H1 (cell line): ENCODE measurements at regions not wholly inside any gene's neighbourhood (a gene's known extent, or its start where the extent isn't known, plus 50 kb on each side); places are given as distances from the start of the nearest gene placed in this dataset.

ENCODE experiments used
- CTCF ChIA-PET: fragments of 300-600 bp; sonication (Branson Sonifier 250); formaldehyde crosslinking; loops from one replicate; lab custom pipeline; 2021; ENCODE audit not compliant: partially characterized antibody; lab: Charles Lee
- POLR2A ChIA-PET: fragments of 300-600 bp; sonication (Branson Sonifier 250); formaldehyde crosslinking; loops from one replicate; lab custom pipeline; 2021; ENCODE audit warnings: inconsistent platforms; ENCODE audit not compliant: partially characterized antibody; lab: Charles Lee
- DNase-seq, 2 experiments: peaks; one replicate each; pipeline versions ENCODE4 v3.0.0 to v3.0.0-alpha.2; 2010 to 2022; ENCODE audit warnings: low spot score in 2 of 2, low read depth in 1 of 2, mixed read lengths in 1 of 2
- FAIRE-seq: peaks from 2 replicates; lab custom pipeline; 2011; peaks lifted over from hg19 to GRCh38; lab: Jason Lieb, UNC
- H2AFZ ChIP-seq: 2 replicates; pipeline ENCODE4 v1.8.1; 2012; ENCODE audit warnings: low read length, inconsistent platforms
- H2AK5ac ChIP-seq: 2 replicates; pipeline ENCODE4 v1.6.1; 2013; ENCODE audit warnings: low read depth, low read length
- H2BK120ac ChIP-seq: replicated peaks from 2 replicates; pipeline ENCODE3; 2013; ENCODE audit warnings: low read depth, low read length, inconsistent platforms
- H2BK12ac ChIP-seq: 2 replicates; pipeline ENCODE4 v1.6.1; 2013; ENCODE audit warnings: low read depth, low read length
- H2BK15ac ChIP-seq: 2 replicates; pipeline ENCODE4 v1.6.1; 2013; ENCODE audit warnings: low read length
- H2BK20ac ChIP-seq: 2 replicates; pipeline ENCODE4 v1.6.1; 2013; ENCODE audit warnings: low read length
- H2BK5ac ChIP-seq: 2 replicates; pipeline ENCODE4 v1.6.1; 2013; ENCODE audit warnings: low read depth, low read length
- H3K14ac ChIP-seq: 2 replicates; pipeline ENCODE4 v1.6.1; 2013; ENCODE audit warnings: inconsistent platforms; ENCODE audit not compliant: insufficient read length
- H3K18ac ChIP-seq: 2 replicates; pipeline ENCODE4 v1.6.1; 2013; ENCODE audit warnings: low read length; ENCODE audit errors: extremely low read depth
- H3K23ac ChIP-seq: 2 replicates; pipeline ENCODE4 v1.6.1; 2013; ENCODE audit warnings: inconsistent platforms; ENCODE audit not compliant: insufficient read length
- H3K23me2 ChIP-seq: 2 replicates; pipeline ENCODE4 v1.6.1; 2013; ENCODE audit warnings: low read depth, low read length
- H3K27ac ChIP-seq: 2 replicates; pipeline ENCODE4 v1.6.1; 2011; ENCODE audit warnings: low read depth, low read length, inconsistent platforms
- H3K27me3 ChIP-seq, 4 experiments: replicated peaks in 1 of 4; 1 replicate in 1 of 4; 2 replicates in 3 of 4; pipeline versions ENCODE4 v1.6.1 to v1.8.1; 2011 to 2013; ENCODE audit warnings: low read length in 3 of 4, mild to moderate bottlenecking in 3 of 4, inconsistent platforms in 2 of 4, mixed read lengths in 2 of 4, moderate library complexity in 1 of 4; ENCODE audit not compliant: control insufficient read depth in 3 of 4, insufficient read depth in 3 of 4; ENCODE audit errors: extremely low read depth in 1 of 4
- H3K36me3 ChIP-seq, 4 experiments: 2 replicates each; pipeline versions ENCODE4 v1.6.1 to v1.8.1; 2011 to 2013; ENCODE audit warnings: mild to moderate bottlenecking in 4 of 4, low read length in 3 of 4, moderate library complexity in 2 of 4, control low read depth in 1 of 4, inconsistent platforms in 1 of 4; ENCODE audit not compliant: insufficient read depth in 4 of 4, control insufficient read depth in 2 of 4
- H3K4ac ChIP-seq: replicated peaks from 2 replicates; pipeline ENCODE3; 2013; ENCODE audit warnings: low read length, low read depth, mixed read lengths, inconsistent platforms; ENCODE audit not compliant: insufficient read length
- H3K4me1 ChIP-seq, 4 experiments: replicated peaks in 1 of 4; 1 replicate in 1 of 4; 2 replicates in 3 of 4; pipeline versions ENCODE4 v1.6.1 to v1.8.1; 2011 to 2013; ENCODE audit warnings: low read length in 3 of 4, inconsistent platforms in 2 of 4, mixed read lengths in 1 of 4; ENCODE audit not compliant: insufficient read depth in 4 of 4, control insufficient read depth in 3 of 4
- H3K4me2 ChIP-seq, 2 experiments: 2 replicates each; pipeline versions ENCODE4 v1.6.1 to v1.8.1; 2011 to 2013; ENCODE audit warnings: low read depth in 2 of 2, low read length in 2 of 2, control low read depth in 1 of 2, inconsistent platforms in 1 of 2, mild to moderate bottlenecking in 1 of 2; ENCODE audit not compliant: insufficient read depth in 1 of 2
- H3K4me3 ChIP-seq, 4 experiments: fragments of 200-600, 300-600 bp in 1 of 4; sonication (generic), shearing (Covaris generic), sonication (Bioruptor Twin) in 1 of 4; 2 replicates each; pipeline versions ENCODE4 v1.5.1 to v1.8.1; 2011 to 2016; ENCODE audit warnings: low read length in 4 of 4, low read depth in 3 of 4, control low read depth in 2 of 4, inconsistent platforms in 2 of 4, mild to moderate bottlenecking in 2 of 4, mixed read lengths in 1 of 4, moderate library complexity in 1 of 4; ENCODE audit not compliant: insufficient read depth in 2 of 4; ENCODE audit errors: extremely low read depth in 1 of 4
- H3K56ac ChIP-seq: replicated peaks from 2 replicates; pipeline ENCODE3; 2013; ENCODE audit warnings: low read depth, mild to moderate bottlenecking, mixed read lengths, low read length, inconsistent platforms; ENCODE audit not compliant: insufficient read length
- H3K79me1 ChIP-seq: 2 replicates; pipeline ENCODE4 v1.6.1; 2013; ENCODE audit warnings: low read depth, low read length, control low read depth
- H3K79me2 ChIP-seq, 2 experiments: 2 replicates each; pipeline versions ENCODE4 v1.6.1 to v1.8.1; 2012 to 2013; ENCODE audit warnings: low read length in 2 of 2, mild to moderate bottlenecking in 2 of 2, inconsistent platforms in 1 of 2; ENCODE audit not compliant: insufficient read depth in 2 of 2, control insufficient read depth in 1 of 2
- H3K9ac ChIP-seq, 4 experiments: replicated peaks in 1 of 4; 1 replicate in 1 of 4; 2 replicates in 3 of 4; pipeline versions ENCODE4 v1.6.1 to v1.8.1; 2011 to 2013; ENCODE audit warnings: low read depth in 3 of 4, low read length in 3 of 4, control low read depth in 2 of 4, mild to moderate bottlenecking in 2 of 4, moderate library complexity in 2 of 4, inconsistent platforms in 1 of 4; ENCODE audit errors: extremely low read depth in 1 of 4
- H3K9me3 ChIP-seq, 2 experiments: 2 replicates each; pipeline versions ENCODE4 v1.6.1 to v1.8.1; 2012 to 2013; ENCODE audit warnings: mild to moderate bottlenecking in 2 of 2, moderate library complexity in 2 of 2, control low read depth in 1 of 2, inconsistent platforms in 1 of 2, low read depth in 1 of 2, low read length in 1 of 2, mixed read lengths in 1 of 2; ENCODE audit not compliant: insufficient read depth in 2 of 2
- H4K20me1 ChIP-seq, 2 experiments: replicated peaks in 1 of 2; 2 replicates each; pipeline versions ENCODE3 to v1.8.1; 2011 to 2013; ENCODE audit warnings: inconsistent platforms in 2 of 2, low read length in 2 of 2, mild to moderate bottlenecking in 1 of 2; ENCODE audit not compliant: insufficient read depth in 2 of 2, control insufficient read depth in 1 of 2
- H4K5ac ChIP-seq: 2 replicates; pipeline ENCODE4 v1.6.1; 2013; ENCODE audit warnings: low read length, low read depth, mixed read lengths, inconsistent platforms; ENCODE audit not compliant: insufficient read length
- H4K8ac ChIP-seq: 2 replicates; pipeline ENCODE4 v1.8.0; 2013; ENCODE audit warnings: mild to moderate bottlenecking, moderate library complexity, low read length, inconsistent platforms; ENCODE audit not compliant: insufficient read depth; ENCODE audit errors: extremely low read depth
- H4K91ac ChIP-seq: replicated peaks from 2 replicates; pipeline ENCODE3; 2013; ENCODE audit warnings: low read length, mixed read lengths, inconsistent platforms; ENCODE audit not compliant: insufficient read length
- CBX8 ChIP-seq: fragments of 300-800, 300-1000 bp; sonication (generic); IDR thresholded peaks from 2 replicates; pipeline ENCODE4 v1.7.1; 2016; ENCODE audit warnings: low read depth, low read length, borderline replicate concordance
- CREB1 ChIP-seq: IDR thresholded peaks from 2 replicates; pipeline ENCODE4 v1.6.1; 2012; ENCODE audit warnings: inconsistent platforms
- EZH2 ChIP-seq: fragments of 200-600 bp; sonication (generic); IDR thresholded peaks from 2 replicates; pipeline ENCODE4 v1.7.1; 2012; ENCODE audit warnings: low read depth, mild to moderate bottlenecking, moderate library complexity, low read length, inconsistent platforms; ENCODE audit not compliant: severe bottlenecking
- FOSL1 ChIP-seq: IDR thresholded peaks from 2 replicates; pipeline ENCODE4 v1.6.1; 2011; ENCODE audit warnings: mild to moderate bottlenecking, low read depth, low read length, moderate library complexity; ENCODE audit not compliant: insufficient read depth
- HDAC2 ChIP-seq, 2 experiments: fragments of 300-600 bp in 1 of 2; sonication (generic) in 1 of 2; IDR thresholded peaks; 2 replicates each; pipeline ENCODE4 v1.6.1; 2011 to 2012; ENCODE audit warnings: low read depth in 2 of 2, low read length in 2 of 2, mild to moderate bottlenecking in 2 of 2, moderate library complexity in 2 of 2, borderline replicate concordance in 1 of 2, inconsistent platforms in 1 of 2
- HDAC6 ChIP-seq: IDR thresholded peaks from one replicate; pipeline ENCODE4 v1.7.1; 2012; ENCODE audit warnings: low read depth, mild to moderate bottlenecking, inconsistent platforms, low read length, moderate library complexity
- KDM1A ChIP-seq: fragments of 200-600, 300-600 bp; sonication (generic); IDR thresholded peaks from 2 replicates; pipeline ENCODE4 v1.7.1; 2016; ENCODE audit warnings: mild to moderate bottlenecking, low read length, borderline replicate concordance
- KDM4A ChIP-seq: IDR thresholded peaks from one replicate; pipeline ENCODE4 v1.7.1; 2012; ENCODE audit warnings: low read depth, mild to moderate bottlenecking, moderate library complexity, low read length, inconsistent platforms; ENCODE audit not compliant: severe bottlenecking
- NRF1 ChIP-seq: IDR thresholded peaks from 2 replicates; pipeline ENCODE4 v1.6.1; 2011; ENCODE audit warnings: mild to moderate bottlenecking, low read depth, low read length, improper control_type of control experiment
- POLR2A ChIP-seq, 2 experiments: IDR thresholded peaks; 1 replicate in 1 of 2; 2 replicates in 1 of 2; pipeline ENCODE4 v1.6.1; 2011; ENCODE audit warnings: low read depth in 2 of 2, low read length in 2 of 2, mild to moderate bottlenecking in 2 of 2; ENCODE audit errors: control extremely low read depth in 1 of 2
- POU5F1 ChIP-seq: IDR thresholded peaks from 2 replicates; pipeline ENCODE4 v1.6.1; 2011; ENCODE audit warnings: low read depth, mild to moderate bottlenecking, low read length, moderate library complexity
- RBBP5 ChIP-seq: IDR thresholded peaks from 2 replicates; pipeline ENCODE4 v1.7.1; 2012; ENCODE audit warnings: low read depth, mild to moderate bottlenecking, inconsistent platforms, low read length, moderate library complexity, borderline replicate concordance
- SAP30 ChIP-seq: fragments of 300-600 bp; sonication (generic); IDR thresholded peaks from 2 replicates; pipeline ENCODE4 v1.7.1; 2012; ENCODE audit warnings: low read length, moderate library complexity, mild to moderate bottlenecking, inconsistent platforms; ENCODE audit not compliant: insufficient read depth, insufficient replicate concordance
- SP4 ChIP-seq: IDR thresholded peaks from 2 replicates; pipeline ENCODE4 v1.6.1; 2012; ENCODE audit warnings: low read length, inconsistent platforms
- TAF7 ChIP-seq: optimal IDR thresholded peaks from 2 replicates; pipeline ENCODE3; 2011; ENCODE audit warnings: low read depth, mild to moderate bottlenecking, inconsistent platforms, low read length, moderate library complexity, borderline replicate concordance
- WGBS, 2 experiments: shearing (Covaris generic) in 1 of 2; methylation state at CpG; one replicate each; pipeline versions ENCODE4 v1.1.6 to v1.1.7; 2013 to 2015; ENCODE audit warnings: low lambda C conversion rate in 2 of 2, mixed read lengths in 2 of 2, inconsistent platforms in 1 of 2, low coverage in 1 of 2, missing lambda C conversion rate in 1 of 2; ENCODE audit not compliant: insufficient replicate concordance in 2 of 2, insufficient coverage in 1 of 2, insufficient read length in 1 of 2; ENCODE audit errors: extremely low coverage in 1 of 2, missing lambda C conversion rate in 1 of 2; 5-methylcytosine and 5-hydroxymethylcytosine counted together

DNA sequence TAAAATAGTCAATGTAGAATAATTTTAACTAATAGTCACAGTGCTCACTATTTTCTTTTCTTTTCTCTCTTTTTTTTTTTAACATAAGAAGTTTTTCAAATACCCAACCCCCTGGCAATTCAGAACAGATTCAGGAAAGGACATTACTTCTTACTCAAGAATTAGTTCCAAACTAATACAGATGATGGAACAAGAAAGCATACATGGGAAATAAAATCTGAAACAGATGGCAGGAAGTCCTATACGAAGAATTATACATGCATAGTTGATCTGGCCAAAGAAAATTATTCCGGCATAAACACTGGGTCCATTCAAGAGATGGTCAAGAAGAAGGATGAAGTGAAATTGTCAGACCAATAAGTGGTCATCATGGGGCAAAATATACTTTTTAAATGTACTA, 614.4 kb upstream of the INTU start:
- no peak overlapping the region for H2BK12ac ChIP-seq
- H3K23me2 ChIP-seq = no peaks in the 10 kb centered on the region
- H3K27me3 ChIP-seq = no peaks in the 10 kb centered on the region
- CTCF ChIA-PET = no interaction called here
- H3K4me1 ChIP-seq = peaks cover 0 to 6% (median 0%) of the 10 kb centered on the region in 4 experiments; a peak in 3 of 7 replicates
- WGBS, 2 experiments = 95% methylated on average over 2 of the region's 2 CpGs; no CpG with 5 or more reads in 1 of the 2 experiments
- H4K5ac ChIP-seq = no peak overlapping the region
- H3K4me3 ChIP-seq = no peak overlapping the region
- H3K4ac ChIP-seq = no peak overlapping the region
- H2BK20ac ChIP-seq = no peak overlapping the region
- no peak overlapping the region for H2BK5ac ChIP-seq
- POLR2A ChIA-PET = no interaction called here
- H4K91ac ChIP-seq = no peak overlapping the region
- no peak overlapping the region for H2AK5ac ChIP-seq
- H4K8ac ChIP-seq = no peak overlapping the region
- no peak overlapping the region for H2AFZ ChIP-seq
- DNase-seq (no peak), FAIRE-seq (no peak)
- no peak overlapping the region for H3K9ac ChIP-seq
- no peak overlapping the region for H3K4me2 ChIP-seq
- no peak overlapping the region for H2BK15ac ChIP-seq
- no peak overlapping the region for H3K56ac ChIP-seq
- no peaks in the 10 kb centered on the region for H4K20me1 ChIP-seq
- no peaks in the 10 kb centered on the region for H3K36me3 ChIP-seq
- no peak overlapping the region for H3K27ac ChIP-seq
- H3K9me3 ChIP-seq = no peaks in the 10 kb centered on the region
- no peak overlapping the region for H2BK120ac ChIP-seq
- H3K14ac ChIP-seq = no peak overlapping the region
- no peak overlapping the region for H3K23ac ChIP-seq
- H3K18ac ChIP-seq = no peak overlapping the region
- no peaks in the 10 kb centered on the region for H3K79me2 ChIP-seq
- H3K79me1 ChIP-seq = no peaks in the 10 kb centered on the region
- TF ChIP-seq CBX8 = no peak
- TF ChIP-seq SAP30 = no peak
- no peak for TF ChIP-seq HDAC2 (IDR thresholded peaks at IDR 0.05; ENCODE audit: borderline replicate concordance in 1 of 2, low read depth in 2 of 2, low read length in 2 of 2)
- no peak for TF ChIP-seq RBBP5
- no peak for TF ChIP-seq TAF7
- no peak for TF ChIP-seq EZH2
- no peak for TF ChIP-seq KDM4A
- no peak for TF ChIP-seq HDAC6
- TF ChIP-seq KDM1A = no peak
- no peak for TF ChIP-seq SP4
- no peak for TF ChIP-seq FOSL1
- no peak for TF ChIP-seq CREB1
- no peak for TF ChIP-seq POU5F1
- no peak for TF ChIP-seq NRF1
- no peak for TF ChIP-seq POLR2A (IDR thresholded peaks at IDR 0.05; ENCODE audit: control extremely low read depth in 1 of 2, low read depth in 2 of 2, low read length in 2 of 2)
